GM19438 (cell line): ENCODE measurements at regions not wholly inside any gene's neighbourhood (a gene's known extent, or its start where the extent isn't known, plus 50 kb on each side); places are given as distances from the start of the nearest gene placed in this dataset.
"Not testable (repeated sequence)": the region's sequence is repeated elsewhere in the genome, so short reads cannot be mapped to it uniquely, and the experiment has no call there.

ENCODE experiments used
- ATAC-seq: cut with Tn5 transposase; IDR thresholded peaks from one replicate; pipeline ENCODE4 v1.9.1; 2021; ENCODE audit warnings: low read depth; ENCODE audit not compliant: unreplicated experiment

GRCh38 chr13:58463841-58464240, 832.3 kb downstream of the PCDH17 start:
- ATAC-seq, result no peak

- ATAC-seq, result no peak
Observed at GRCh38 chr13:58467176-58467575, 835.6 kb downstream of the PCDH17 start.

- ATAC-seq, result no peak
Observed at GRCh38 chr13:58472483-58472882, 840.9 kb downstream of the PCDH17 start.

GRCh38 chr13:58474581-58474980, 843.0 kb downstream of the PCDH17 start:
- no peak for ATAC-seq

- no peak for ATAC-seq
Observed at GRCh38 chr13:58476206-58476918, 844.8 kb downstream of the PCDH17 start.

GRCh38 chr13:58478858-58479257, 847.3 kb downstream of the PCDH17 start:
- no peak for ATAC-seq

GRCh38 chr13:58480061-58480460, 848.5 kb downstream of the PCDH17 start:
- no peak for ATAC-seq

GRCh38 chr13:58488251-58488650, 856.7 kb downstream of the PCDH17 start:
- ATAC-seq, result no peak

GRCh38 chr13:58495668-58496067, 864.1 kb downstream of the PCDH17 start:
- ATAC-seq, result no peak

GRCh38 chr13:58500938-58501337, 869.4 kb downstream of the PCDH17 start:
- no peak for ATAC-seq

- not testable (repeated sequence) for ATAC-seq
Observed at GRCh38 chr13:58504202-58504700, 872.7 kb downstream of the PCDH17 start.

- ATAC-seq, result not testable (repeated sequence)
Observed at GRCh38 chr13:58505262-58505920, 873.8 kb downstream of the PCDH17 start.

- ATAC-seq, result no peak
Observed at GRCh38 chr13:58528351-58528750, 896.8 kb downstream of the PCDH17 start.

- no peak for ATAC-seq
Observed at GRCh38 chr13:58531614-58532013, 900.1 kb downstream of the PCDH17 start.

GRCh38 chr13:58542530-58542929, 911.0 kb downstream of the PCDH17 start:
- ATAC-seq, result no peak

GRCh38 chr13:58547419-58547818, 915.9 kb downstream of the PCDH17 start:
- ATAC-seq, result no peak

- no peak for ATAC-seq
Observed at GRCh38 chr13:58566176-58566575, 934.6 kb downstream of the PCDH17 start.

GRCh38 chr13:58573743-58574142, 942.2 kb downstream of the PCDH17 start:
- ATAC-seq, result no peak

GRCh38 chr13:58574791-58575190, 943.2 kb downstream of the PCDH17 start:
- ATAC-seq, result no peak

- ATAC-seq, result no peak
Observed at GRCh38 chr13:58579468-58579867, 947.9 kb downstream of the PCDH17 start.

- ATAC-seq, result no peak
Observed at GRCh38 chr13:58583966-58584365, 952.4 kb downstream of the PCDH17 start.

GRCh38 chr13:58584610-58585009, 953.1 kb downstream of the PCDH17 start:
- no peak for ATAC-seq
